Loucy (cell line): ENCODE measurements at regions not wholly inside any gene's neighbourhood (a gene's known extent, or its start where the extent isn't known, plus 50 kb on each side); places are given as distances from the start of the nearest gene placed in this dataset.

Source experiments
- EZH2phosphoT487 ChIP-seq: fragments of 200-600 bp; IDR thresholded peaks from 2 replicates; pipeline ENCODE4 v1.6.1; 2018; ENCODE audit warnings: antibody characterized with exemption, mild to moderate bottlenecking, moderate library complexity, borderline replicate concordance
- TF ChIP-seq, protein P1 (sequence below): fragments of 200-600 bp; sonication (generic); conservative IDR thresholded peaks from 2 replicates; pipeline ENCODE4 v1.5.1; 2014; ENCODE audit warnings: mild to moderate bottlenecking, antibody characterized with exemption, low read length

DNA sequence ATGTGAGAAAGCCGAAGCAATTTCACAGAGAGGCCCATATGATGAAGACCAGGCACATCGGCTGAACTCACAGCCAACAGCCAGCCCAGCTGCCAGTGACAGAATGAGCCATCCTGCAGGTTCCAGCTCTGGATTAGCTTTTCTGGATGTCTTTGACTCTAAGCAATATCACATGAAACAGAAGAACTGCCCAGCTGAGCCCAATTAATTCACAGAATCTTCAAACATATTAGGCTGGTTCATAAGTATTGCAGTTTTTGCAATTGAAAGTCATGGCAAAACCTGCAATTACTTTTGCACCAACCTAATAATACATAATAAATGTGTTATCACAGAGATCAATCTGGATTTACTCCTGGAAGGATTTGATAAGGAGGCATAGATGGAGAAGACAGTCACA lies 299.9 kb downstream of the RAB28 start:
- TF ChIP-seq, protein P1, sequence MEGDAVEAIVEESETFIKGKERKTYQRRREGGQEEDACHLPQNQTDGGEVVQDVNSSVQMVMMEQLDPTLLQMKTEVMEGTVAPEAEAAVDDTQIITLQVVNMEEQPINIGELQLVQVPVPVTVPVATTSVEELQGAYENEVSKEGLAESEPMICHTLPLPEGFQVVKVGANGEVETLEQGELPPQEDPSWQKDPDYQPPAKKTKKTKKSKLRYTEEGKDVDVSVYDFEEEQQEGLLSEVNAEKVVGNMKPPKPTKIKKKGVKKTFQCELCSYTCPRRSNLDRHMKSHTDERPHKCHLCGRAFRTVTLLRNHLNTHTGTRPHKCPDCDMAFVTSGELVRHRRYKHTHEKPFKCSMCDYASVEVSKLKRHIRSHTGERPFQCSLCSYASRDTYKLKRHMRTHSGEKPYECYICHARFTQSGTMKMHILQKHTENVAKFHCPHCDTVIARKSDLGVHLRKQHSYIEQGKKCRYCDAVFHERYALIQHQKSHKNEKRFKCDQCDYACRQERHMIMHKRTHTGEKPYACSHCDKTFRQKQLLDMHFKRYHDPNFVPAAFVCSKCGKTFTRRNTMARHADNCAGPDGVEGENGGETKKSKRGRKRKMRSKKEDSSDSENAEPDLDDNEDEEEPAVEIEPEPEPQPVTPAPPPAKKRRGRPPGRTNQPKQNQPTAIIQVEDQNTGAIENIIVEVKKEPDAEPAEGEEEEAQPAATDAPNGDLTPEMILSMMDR = no peak
- TF ChIP-seq EZH2phosphoT487 = no peak
